ENCODE measurements at regions not wholly inside any gene's neighbourhood (a gene's known extent, or its start where the extent isn't known, plus 50 kb on each side); places are given as distances from the start of the nearest gene placed in this dataset.

GRCh38 chr15:91769894-91770293 lies 83.6 kb upstream of the SLCO3A1 start:
- no peak for DNase-seq

GRCh38 chr15:91776104-91776503 lies 77.4 kb upstream of the SLCO3A1 start:
- no peak for DNase-seq

DNA sequence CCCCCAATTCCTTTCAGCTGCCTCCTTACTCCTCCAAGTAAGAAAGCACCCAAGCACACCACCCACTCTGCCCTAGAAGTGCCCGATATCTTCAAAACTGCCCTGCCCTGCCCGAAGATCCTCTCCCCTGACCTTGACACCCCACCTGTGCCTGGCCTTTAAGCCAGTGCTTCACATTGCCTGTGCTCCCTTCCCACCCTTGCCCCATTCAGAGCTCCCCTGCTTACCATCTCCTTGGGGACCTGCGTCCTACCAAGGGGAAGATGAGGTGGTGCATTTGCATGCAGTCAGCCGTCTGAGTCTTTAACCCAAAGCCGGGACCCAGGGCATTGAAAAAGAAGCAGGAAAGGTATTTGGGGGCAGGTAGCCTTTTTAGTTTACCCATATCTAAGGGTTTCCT lies 73.5 kb upstream of the SLCO3A1 start:
- no peak for DNase-seq

- DNase-seq, result no peak
Measured at GRCh38 chr15:91780387-91780786, 73.1 kb upstream of the SLCO3A1 start.

DNA sequence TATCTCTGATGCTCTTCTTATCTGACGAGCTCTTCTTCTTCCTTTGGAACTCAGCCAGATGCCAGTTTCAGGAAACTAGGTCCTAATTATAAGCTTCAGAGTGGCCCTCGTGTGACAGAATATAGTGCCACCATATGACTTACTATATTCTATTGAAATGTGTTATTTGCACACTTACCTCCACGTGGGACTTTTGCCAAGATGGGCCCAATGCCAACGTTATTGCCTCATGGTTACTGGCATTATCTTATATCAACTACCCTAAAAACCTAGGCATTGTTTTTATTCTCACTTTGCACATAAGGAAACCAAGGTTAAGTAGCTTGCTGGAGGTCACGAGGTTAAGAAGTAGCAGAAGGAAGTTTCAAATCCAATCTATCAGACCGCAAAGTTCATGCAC lies 71.3 kb upstream of the SLCO3A1 start:
- no peak for DNase-seq

- DNase-seq, result no peak
Measured at GRCh38 chr15:91783008-91783407, 70.5 kb upstream of the SLCO3A1 start.

- DNase-seq, result no peak
Measured at GRCh38 chr15:91783451-91783850, 70.1 kb upstream of the SLCO3A1 start.

GRCh38 chr15:91784973-91785709 lies 68.4 kb upstream of the SLCO3A1 start:
- no peak for DNase-seq

DNA sequence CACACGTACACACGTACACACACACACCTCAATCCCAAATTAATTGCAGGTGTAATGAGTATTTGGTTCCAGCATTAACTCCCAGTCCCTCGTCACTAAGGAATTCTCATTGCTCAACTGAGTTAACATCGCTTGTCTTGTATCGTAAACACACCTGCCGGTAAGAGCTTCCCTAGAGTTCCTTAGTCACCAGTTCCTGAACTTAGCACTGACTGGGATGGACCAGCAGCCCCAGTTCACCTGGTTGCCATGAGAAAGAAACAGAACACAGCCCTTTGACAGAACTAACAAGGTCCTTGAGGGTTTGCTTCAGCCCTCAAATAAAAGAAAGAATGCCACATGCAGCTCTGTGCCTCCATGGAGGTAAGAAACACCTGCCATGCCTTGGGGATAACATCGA lies 66.3 kb upstream of the SLCO3A1 start:
- DNase-seq, result no peak

GRCh38 chr15:91789136-91789535 lies 64.4 kb upstream of the SLCO3A1 start:
- no peak for DNase-seq

DNA sequence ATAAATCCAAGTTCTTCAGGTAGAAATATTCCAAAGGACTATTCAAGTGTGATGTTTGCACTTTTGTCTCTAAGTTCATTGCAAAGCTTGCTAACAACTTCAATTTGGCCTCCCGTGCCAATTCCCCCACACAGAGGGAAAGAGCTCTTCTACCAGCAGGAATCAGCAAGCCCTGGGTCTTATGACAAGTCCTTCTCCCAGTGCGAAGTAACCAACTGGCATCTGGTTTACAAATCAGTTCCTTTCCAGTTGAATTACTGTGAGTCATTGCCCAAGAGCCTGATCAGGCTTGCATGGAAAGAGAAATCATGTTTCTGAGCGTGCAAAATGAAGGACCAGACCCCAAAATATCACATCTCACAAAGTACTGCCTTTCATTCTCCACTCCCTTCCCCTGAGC lies 62.7 kb upstream of the SLCO3A1 start:
- no peak for DNase-seq

DNA sequence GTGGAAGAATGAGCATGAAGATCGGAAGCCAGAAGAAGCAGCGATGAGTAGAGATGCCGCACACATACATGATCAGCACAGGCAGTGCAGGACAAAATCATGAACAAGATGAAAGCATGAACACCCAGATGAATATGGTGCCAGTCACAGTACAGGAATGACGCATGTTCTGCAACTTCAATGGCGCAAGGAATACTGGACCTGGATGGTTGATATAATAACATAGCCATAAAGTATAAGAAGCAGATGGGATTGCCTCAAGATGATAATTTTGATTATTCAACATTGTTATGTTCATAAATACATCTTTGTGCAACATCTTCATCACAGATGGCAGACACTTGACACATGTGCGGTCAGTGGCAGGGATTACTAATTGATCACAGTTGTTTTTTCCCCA lies 59.7 kb upstream of the SLCO3A1 start:
- no peak for DNase-seq

- DNase-seq, result no peak
Measured at GRCh38 chr15:91795235-91795634, 58.3 kb upstream of the SLCO3A1 start.

DNA sequence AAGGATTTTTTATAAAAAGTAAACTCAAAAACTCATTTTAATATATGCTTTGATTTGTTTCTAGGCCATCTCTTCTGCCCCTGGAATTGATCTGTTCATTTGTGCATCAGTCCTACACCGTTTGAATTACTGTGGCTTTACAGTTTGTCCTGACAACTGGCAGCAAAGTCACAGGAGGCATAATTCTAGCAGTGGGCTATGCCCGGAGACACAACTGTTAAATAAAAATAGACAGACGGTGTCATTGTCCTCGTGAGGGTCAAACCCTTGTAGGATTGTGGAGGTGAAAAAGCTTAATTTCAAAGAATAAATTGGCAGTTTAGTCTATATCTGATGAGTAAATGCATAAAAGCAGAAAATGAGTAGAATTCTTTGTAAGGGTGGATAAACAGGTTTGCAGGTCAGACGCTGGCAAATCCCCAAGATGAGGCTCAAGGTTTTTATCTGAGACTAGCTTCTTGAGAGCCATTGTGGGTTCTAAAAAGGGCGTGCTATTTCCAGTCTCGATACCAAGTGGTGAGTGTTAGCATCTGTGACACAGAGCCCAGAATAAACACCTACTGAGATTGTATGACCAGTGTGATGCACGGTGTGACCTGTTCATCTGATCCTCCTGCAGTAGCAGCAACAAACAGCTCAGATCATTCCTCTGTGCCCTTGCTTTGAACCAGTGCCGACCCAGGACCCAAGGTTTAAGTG lies 51.5 kb upstream of the SLCO3A1 start:
- no peak for DNase-seq

DNA sequence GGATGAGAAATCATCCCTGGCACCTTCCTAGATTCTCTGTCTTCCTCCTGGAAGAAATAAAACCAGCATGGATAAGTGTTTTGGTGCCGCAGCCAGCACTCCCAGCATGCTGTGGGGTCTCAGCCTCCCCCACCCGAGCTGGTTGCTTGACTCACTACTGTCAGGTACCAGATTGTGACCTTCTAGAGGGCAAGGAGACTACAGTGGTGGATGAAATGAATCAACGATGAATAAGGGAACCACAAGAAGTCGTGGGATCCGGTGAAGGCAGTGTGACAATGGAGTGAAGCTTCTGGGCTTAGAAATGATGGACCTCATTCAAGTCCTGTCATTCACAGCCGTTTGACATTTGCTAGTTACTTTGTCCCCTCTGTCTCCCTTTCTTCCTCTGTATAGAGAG lies 50.2 kb upstream of the SLCO3A1 start:
- no peak for DNase-seq
